Bronchial epithelial cell (primary cell): ENCODE measurements at regions not wholly inside any gene's neighbourhood (a gene's known extent, or its start where the extent isn't known, plus 50 kb on each side); places are given as distances from the start of the nearest gene placed in this dataset.

Experiments
- DNase-seq: peaks from one replicate; pipeline ENCODE4 v3.0.0-alpha.2; 2010; ENCODE audit warnings: low read depth
- FAIRE-seq: peaks from 2 replicates; lab custom pipeline; 2011; peaks lifted over from hg19 to GRCh38; lab: Jason Lieb, UNC
- H3K27me3 ChIP-seq: 2 replicates; pipeline ENCODE4 v1.5.1; 2011; ENCODE audit warnings: low read length; ENCODE audit not compliant: control insufficient read depth, insufficient read depth
- H3K36me3 ChIP-seq: 2 replicates; pipeline ENCODE4 v1.5.1; 2011; ENCODE audit warnings: low read length; ENCODE audit not compliant: control insufficient read depth, insufficient read depth
- H3K4me3 ChIP-seq: 2 replicates; pipeline ENCODE4 v1.5.1; 2011; ENCODE audit warnings: mild to moderate bottlenecking, low read depth, low read length, control low read depth
- TF ChIP-seq, protein P1 (sequence below): IDR thresholded peaks from 2 replicates; pipeline ENCODE4 v1.5.1; 2011; ENCODE audit warnings: mild to moderate bottlenecking, moderate library complexity, low read length, control low read depth, inconsistent platforms; ENCODE audit not compliant: insufficient read depth, severe bottlenecking

DNA sequence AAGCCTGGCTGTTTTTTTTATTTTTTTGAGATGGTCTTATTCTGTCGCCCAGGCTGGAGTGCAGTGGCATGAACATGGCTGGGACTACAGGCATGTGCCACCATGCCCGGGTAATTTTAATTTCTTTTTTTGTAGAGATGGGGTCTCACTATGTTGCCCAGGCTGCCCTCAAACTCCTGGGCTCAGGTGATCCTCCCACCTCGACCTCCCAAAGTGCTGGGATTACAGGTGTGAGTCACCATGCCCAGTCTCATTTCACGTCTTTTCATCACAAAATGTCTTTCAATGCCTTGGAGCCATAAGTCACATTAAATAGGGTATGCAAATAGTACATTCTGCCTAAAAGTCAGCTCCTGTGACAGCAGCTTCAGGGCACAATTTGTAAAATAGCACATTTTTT, 52.8 kb downstream of the SOX2 start:
- no peaks in the 10 kb centered on the region for H3K27me3 ChIP-seq
- H3K4me3 ChIP-seq = no peak overlapping the region
- DNase-seq (no peak), FAIRE-seq (no peak)
- TF ChIP-seq, protein P1, sequence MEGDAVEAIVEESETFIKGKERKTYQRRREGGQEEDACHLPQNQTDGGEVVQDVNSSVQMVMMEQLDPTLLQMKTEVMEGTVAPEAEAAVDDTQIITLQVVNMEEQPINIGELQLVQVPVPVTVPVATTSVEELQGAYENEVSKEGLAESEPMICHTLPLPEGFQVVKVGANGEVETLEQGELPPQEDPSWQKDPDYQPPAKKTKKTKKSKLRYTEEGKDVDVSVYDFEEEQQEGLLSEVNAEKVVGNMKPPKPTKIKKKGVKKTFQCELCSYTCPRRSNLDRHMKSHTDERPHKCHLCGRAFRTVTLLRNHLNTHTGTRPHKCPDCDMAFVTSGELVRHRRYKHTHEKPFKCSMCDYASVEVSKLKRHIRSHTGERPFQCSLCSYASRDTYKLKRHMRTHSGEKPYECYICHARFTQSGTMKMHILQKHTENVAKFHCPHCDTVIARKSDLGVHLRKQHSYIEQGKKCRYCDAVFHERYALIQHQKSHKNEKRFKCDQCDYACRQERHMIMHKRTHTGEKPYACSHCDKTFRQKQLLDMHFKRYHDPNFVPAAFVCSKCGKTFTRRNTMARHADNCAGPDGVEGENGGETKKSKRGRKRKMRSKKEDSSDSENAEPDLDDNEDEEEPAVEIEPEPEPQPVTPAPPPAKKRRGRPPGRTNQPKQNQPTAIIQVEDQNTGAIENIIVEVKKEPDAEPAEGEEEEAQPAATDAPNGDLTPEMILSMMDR = no peak
- no peaks in the 10 kb centered on the region for H3K36me3 ChIP-seq

DNA sequence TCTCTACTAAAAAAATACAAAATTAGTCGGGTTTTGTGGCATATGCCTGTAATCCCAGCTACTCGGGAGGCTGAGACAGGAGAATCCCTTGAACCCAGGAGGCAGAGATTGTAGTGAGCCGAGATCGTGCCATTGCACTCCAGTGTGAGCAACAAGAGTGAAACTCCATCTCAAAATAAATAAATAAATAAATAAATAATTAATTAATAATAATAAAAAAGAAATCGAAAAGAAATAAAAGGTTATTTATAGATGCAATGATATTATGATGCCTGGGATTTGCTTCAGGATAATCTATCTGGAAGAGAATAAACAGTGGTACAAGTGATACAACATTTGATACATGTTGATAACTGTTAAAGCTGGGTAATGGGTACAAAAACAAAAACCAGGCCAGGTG, 58.6 kb downstream of the SOX2 start:
- Histone ChIP-seq H3K27me3 (no peaks in the 10 kb centered on the region), H3K4me3 (no peak overlapping the region), H3K36me3 (no peaks in the 10 kb centered on the region)
- FAIRE-seq = no peak
- TF ChIP-seq, protein P1 = no peak
- no peak for DNase-seq

DNA sequence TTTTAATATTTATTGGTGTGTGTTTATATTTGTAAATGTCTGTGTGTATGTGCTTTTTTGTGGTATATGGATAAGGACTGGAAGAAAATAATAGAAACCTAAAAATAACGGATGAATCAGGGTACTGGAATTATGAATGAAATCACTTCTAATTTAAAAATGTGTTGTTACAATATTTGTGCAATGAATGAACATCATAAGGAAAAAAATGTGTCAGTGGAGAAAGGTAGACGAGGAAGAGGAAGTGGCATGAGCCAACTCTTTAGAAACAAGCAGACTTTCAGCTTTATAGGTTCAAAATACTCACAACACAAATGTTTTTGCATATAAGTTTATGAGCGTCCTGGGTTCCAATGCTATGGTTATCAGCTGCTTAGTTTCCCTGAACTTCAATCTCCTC, 59.4 kb downstream of the SOX2 start:
- DNase-seq = peak; percentile 68
- Histone ChIP-seq H3K36me3 (no peaks in the 10 kb centered on the region), H3K27me3 (no peaks in the 10 kb centered on the region), H3K4me3 (no peak overlapping the region)
- TF ChIP-seq, protein P1 = no peak
- no peak for FAIRE-seq

DNA sequence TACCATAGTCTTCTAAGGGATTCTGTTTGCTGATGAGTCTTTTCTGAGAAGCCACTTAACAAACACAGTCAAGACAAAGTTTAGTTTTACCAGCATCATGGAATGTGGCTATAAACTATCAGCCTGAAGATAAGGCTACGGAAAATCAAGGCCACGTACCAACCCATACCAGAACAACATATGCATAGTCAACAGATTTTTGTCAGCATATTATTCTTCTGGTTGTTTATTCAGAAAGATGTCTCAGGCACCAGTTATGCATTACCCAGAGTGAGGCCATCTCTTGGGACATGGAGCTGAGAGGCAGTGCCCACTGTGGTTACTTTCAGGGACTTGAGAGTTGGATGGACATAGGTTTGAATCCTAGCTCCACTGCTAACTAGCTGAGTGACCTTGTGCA, 60.4 kb downstream of the SOX2 start:
- Histone ChIP-seq H3K36me3 (no peaks in the 10 kb centered on the region), H3K4me3 (no peak overlapping the region), H3K27me3 (no peaks in the 10 kb centered on the region)
- FAIRE-seq (no peak), DNase-seq (no peak)
- TF ChIP-seq, protein P1 = no peak

DNA sequence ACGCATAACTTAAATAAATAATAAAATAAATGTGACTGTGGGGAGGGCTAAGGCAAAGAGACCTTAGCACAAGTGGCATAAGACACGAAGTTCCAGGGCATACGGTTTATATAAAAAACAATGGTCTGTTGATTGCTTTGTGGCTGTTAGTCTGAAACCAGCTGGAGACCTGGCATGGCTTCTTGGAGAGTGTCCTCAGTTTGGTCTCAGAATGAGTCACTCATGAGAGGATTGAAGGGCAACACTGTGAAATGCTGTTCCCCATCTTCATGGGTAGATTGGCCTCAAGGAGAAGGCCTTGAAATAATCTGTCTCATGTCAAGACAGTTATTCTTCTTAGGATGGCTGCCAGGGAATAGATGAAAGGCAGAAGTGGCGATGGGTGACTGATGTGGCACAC, 62.2 kb downstream of the SOX2 start:
- H3K36me3 ChIP-seq = no peaks in the 10 kb centered on the region
- no peak for FAIRE-seq
- TF ChIP-seq, protein P1 = no peak
- H3K4me3 ChIP-seq = no peak overlapping the region
- no peak for DNase-seq
- H3K27me3 ChIP-seq = no peaks in the 10 kb centered on the region

DNA sequence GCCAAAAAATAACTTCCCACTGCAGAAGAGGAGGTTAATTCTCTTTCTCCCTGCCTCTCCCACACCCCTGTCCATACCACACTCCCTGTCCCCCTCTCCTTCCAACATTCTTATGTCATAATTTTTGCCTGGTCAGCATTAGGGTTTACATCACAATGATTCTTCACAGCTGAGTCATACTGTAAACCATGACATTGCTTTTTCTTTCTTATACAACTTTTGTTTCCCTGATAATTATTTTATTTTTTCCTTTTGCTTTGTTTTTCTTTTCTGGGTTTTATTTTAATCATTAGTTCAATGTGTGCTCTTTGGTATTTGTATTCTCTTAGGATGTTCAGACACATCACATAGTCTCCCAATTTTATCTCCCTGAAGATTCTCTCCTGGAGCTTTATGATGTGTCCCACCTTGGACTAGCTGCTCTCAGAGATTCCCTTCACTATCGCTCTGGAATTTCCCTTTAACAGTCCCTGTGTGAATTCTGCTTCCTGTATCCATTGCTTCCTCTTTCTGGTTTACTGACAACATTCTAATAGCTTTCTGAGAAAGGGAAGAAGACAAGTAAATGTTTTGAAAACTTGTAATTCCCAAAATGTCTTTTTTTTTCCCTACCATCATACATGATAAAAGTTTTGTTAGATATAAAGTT, 70.7 kb downstream of the SOX2 start:
- TF ChIP-seq, protein P1 = no peak
- Histone ChIP-seq H3K4me3 (no peak overlapping the region), H3K27me3 (no peaks in the 10 kb centered on the region), H3K36me3 (no peaks in the 10 kb centered on the region)
- FAIRE-seq (no peak), DNase-seq (peak; percentile 69)
